ENCODE measurements at regions not wholly inside any gene's neighbourhood (a gene's known extent, or its start where the extent isn't known, plus 50 kb on each side); places are given as distances from the start of the nearest gene placed in this dataset.

- Histone ChIP-seq H3K27ac (ENCODE audit: insufficient read length, low read depth, low read length) (no peak overlapping the region), H3K4me1 (ENCODE audit: insufficient read depth, low read length) (no peaks in the 10 kb centered on the region; the same call in 1 of the 2 replicates), H2BK5ac (ENCODE audit: insufficient read length, low read length) (no peak overlapping the region), H3K23ac (ENCODE audit: insufficient read length, low read depth, low read length) (no peak overlapping the region), H2BK15ac (ENCODE audit: low read depth, low read length) (no peak overlapping the region), H3K56ac (ENCODE audit: insufficient read length, low read depth, low read length) (no peak overlapping the region), H3K79me1 (ENCODE audit: insufficient read depth, low read depth, low read length, poor library complexity, severe bottlenecking) (no peaks in the 10 kb centered on the region), H3K4ac (ENCODE audit: low read depth, low read length) (no peak overlapping the region), H2AK5ac (ENCODE audit: insufficient read length, low read length) (no peak overlapping the region), H2BK12ac (ENCODE audit: insufficient read length, low read depth, low read length) (no peak overlapping the region), H2BK20ac (ENCODE audit: low read depth, low read length, poor library complexity, severe bottlenecking) (no peak overlapping the region), H3T11ph (ENCODE audit: low read length) (no peak overlapping the region), H3K27me3 (ENCODE audit: insufficient read depth, low read length) (no peaks in the 10 kb centered on the region), H3K4me2 (ENCODE audit: insufficient read depth, insufficient read length, low read length) (no peak overlapping the region), H2BK120ac (ENCODE audit: low read depth, low read length, poor library complexity, severe bottlenecking) (no peak overlapping the region), H3K18ac (ENCODE audit: insufficient read length, low read depth, low read length) (no peak overlapping the region), H3K23me2 (ENCODE audit: insufficient read length, low read depth, low read length, poor library complexity, severe bottlenecking) (no peaks in the 10 kb centered on the region), H3K14ac (ENCODE audit: insufficient read depth, low read length) (no peak overlapping the region), H4K20me1 (ENCODE audit: control insufficient read depth, insufficient read depth, insufficient read length) (no peaks in the 10 kb centered on the region), H4K8ac (replicated peaks; ENCODE audit: insufficient read length, low read depth, low read length) (no peak overlapping the region), H3K79me2 (ENCODE audit: insufficient read depth, low read length) (no peaks in the 10 kb centered on the region), H4K91ac (ENCODE audit: insufficient read length, low read depth, low read length) (no peak overlapping the region), H2AFZ (ENCODE audit: low read length) (no peak overlapping the region), H3K9me3 (ENCODE audit: control insufficient read depth, low read depth, low read length) (no peaks in the 10 kb centered on the region), H3K9ac (ENCODE audit: extremely low read depth, insufficient read length, low read length) (no peak overlapping the region), H4K5ac (ENCODE audit: insufficient read length, low read depth, low read length) (no peak overlapping the region)
- DNase-seq, result no peak
- Mint-ChIP-seq H3K4me3 (no peak overlapping the region), H3K27ac (no peak overlapping the region), H3K9me3 (no peaks in the 10 kb centered on the region), H3K36me3 (ENCODE audit: insufficient read depth in 1 of 3, low read depth in 3 of 3) (no peaks in the 10 kb centered on the region), H3K27me3 (ENCODE audit: low read depth) (no peaks in the 10 kb centered on the region), H3K4me1 (0 out of 4 replicates have a peak, but pooled peaks cover 0 to 5% of the 10 kb centered on the region in 2 experiments)
- no peak for TF ChIP-seq CTCF (conservative IDR thresholded peaks at IDR 0.05)
- no CpG with 5 or more reads among the region's 2 CpGs for WGBS (ENCODE audit: extremely low coverage, insufficient read length, low lambda C conversion rate)
Measured at GRCh38 chr7:9854605-9855004, 1119.1 kb upstream of the PHF14 start.

Measured in H9 (cell line).